ENCODE measurements at regions not wholly inside any gene's neighbourhood (a gene's known extent, or its start where the extent isn't known, plus 50 kb on each side); places are given as distances from the start of the nearest gene placed in this dataset.

DNA sequence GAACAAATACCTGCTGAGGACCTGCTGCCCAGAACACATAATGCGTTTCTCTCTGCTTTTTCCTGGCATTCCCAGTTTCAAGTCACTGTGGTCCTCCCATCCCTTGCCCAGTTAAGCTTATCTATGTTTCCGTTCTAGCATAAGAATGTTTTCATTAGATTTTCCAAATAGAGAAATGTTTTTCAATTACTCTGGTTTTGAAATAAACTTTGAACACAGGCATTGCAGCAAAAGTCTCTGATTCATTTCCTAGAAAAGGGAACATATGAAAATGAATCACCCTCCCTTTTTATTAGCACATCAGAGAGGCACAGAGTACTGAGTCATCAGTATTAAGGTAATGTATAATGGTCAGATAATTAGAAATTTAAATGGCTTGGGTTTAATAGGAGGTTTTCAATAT, 201.1 kb upstream of the TMEM260 start:
- CTCF ChIA-PET, result no interaction called here
- no peak overlapping the region for H3K4me2 ChIP-seq (replicated peaks; ENCODE audit: low read depth, low read length, poor library complexity, severe bottlenecking)
- peaks cover 3% of the 10 kb centered on the region for H3K9me3 Mint-ChIP-seq (ENCODE audit: insufficient read depth)

DNA sequence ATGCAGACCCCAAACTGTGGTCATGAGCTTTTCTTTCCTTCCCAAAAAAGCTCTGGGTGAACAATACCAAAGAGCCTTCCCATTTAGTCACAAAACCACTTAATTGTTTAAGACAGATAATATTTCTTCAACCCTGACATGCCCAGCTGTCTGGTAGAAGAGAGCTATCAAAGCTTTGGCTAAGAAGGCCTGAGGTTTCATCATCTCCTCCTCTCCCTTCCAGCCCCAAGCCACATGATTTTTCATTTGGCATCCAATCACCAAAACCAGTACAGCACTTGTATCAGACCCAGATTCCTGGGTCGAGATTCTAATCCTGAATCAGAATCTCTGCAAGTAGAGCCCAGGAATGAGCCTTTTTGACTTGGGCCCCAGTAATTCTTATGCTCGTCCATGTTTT, 199.6 kb upstream of the TMEM260 start:
- TF ChIP-seq, protein P1, sequence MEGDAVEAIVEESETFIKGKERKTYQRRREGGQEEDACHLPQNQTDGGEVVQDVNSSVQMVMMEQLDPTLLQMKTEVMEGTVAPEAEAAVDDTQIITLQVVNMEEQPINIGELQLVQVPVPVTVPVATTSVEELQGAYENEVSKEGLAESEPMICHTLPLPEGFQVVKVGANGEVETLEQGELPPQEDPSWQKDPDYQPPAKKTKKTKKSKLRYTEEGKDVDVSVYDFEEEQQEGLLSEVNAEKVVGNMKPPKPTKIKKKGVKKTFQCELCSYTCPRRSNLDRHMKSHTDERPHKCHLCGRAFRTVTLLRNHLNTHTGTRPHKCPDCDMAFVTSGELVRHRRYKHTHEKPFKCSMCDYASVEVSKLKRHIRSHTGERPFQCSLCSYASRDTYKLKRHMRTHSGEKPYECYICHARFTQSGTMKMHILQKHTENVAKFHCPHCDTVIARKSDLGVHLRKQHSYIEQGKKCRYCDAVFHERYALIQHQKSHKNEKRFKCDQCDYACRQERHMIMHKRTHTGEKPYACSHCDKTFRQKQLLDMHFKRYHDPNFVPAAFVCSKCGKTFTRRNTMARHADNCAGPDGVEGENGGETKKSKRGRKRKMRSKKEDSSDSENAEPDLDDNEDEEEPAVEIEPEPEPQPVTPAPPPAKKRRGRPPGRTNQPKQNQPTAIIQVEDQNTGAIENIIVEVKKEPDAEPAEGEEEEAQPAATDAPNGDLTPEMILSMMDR (IDR thresholded peaks at IDR 0.05), result no peak
- no peak for TF ChIP-seq EZH2 (IDR thresholded peaks at IDR 0.05; ENCODE audit: borderline replicate concordance, insufficient read depth, low read depth, low read length, poor library complexity, severe bottlenecking)
- H3K4me1 Mint-ChIP-seq, result no peaks in the 10 kb centered on the region
- ATAC-seq (ENCODE audit: low read depth), result no peak
- no peaks in the 10 kb centered on the region for H3K27me3 Mint-ChIP-seq
- Histone ChIP-seq H3K4me1 (ENCODE audit: control insufficient read depth in 2 of 2, insufficient read depth in 2 of 2, low read length in 2 of 2) (no peaks in the 10 kb centered on the region), H3K36me3 (replicated peaks in 1 of 2; ENCODE audit: control extremely low read depth in 1 of 2, control insufficient read depth in 1 of 2, extremely low read depth in 1 of 2, insufficient read depth in 2 of 2, low read length in 1 of 2) (no peaks in the 10 kb centered on the region), H4K20me1 (ENCODE audit: control insufficient read depth, insufficient read depth, low read length, poor library complexity, severe bottlenecking) (no peaks in the 10 kb centered on the region), H3K27me3 (replicated peaks in 1 of 4; ENCODE audit: control extremely low read depth in 1 of 4, control insufficient read depth in 3 of 4, insufficient read depth in 4 of 4, low read length in 3 of 4) (no peaks in the 10 kb centered on the region), H3K27ac (ENCODE audit: low read length in 2 of 2) (no peak overlapping the region), H3K4me2 (replicated peaks; ENCODE audit: low read depth, low read length, poor library complexity, severe bottlenecking) (no peak overlapping the region), H3K9ac (ENCODE audit: low read length) (no peak overlapping the region), H2AFZ (ENCODE audit: insufficient read depth, low read depth, low read length, poor library complexity, severe bottlenecking) (no peak overlapping the region), H3K4me3 (ENCODE audit: control extremely low read depth in 1 of 5, extremely low read depth in 1 of 5, insufficient read depth in 1 of 5, low read depth in 2 of 5, low read length in 4 of 5) (no peak overlapping the region), H3K79me2 (ENCODE audit: control insufficient read depth, insufficient read depth, low read length) (no peaks in the 10 kb centered on the region), H3K9me3 (ENCODE audit: control extremely low read depth in 1 of 3, control insufficient read depth in 2 of 3, insufficient read depth in 1 of 3, low read length in 2 of 3) (no peaks in the 10 kb centered on the region)
- no peaks in the 10 kb centered on the region for H3K9me3 Mint-ChIP-seq (ENCODE audit: insufficient read depth)
- ChIA-PET CTCF (no interaction called here), POLR2A (no interaction called here)
- WGBS (ENCODE audit: insufficient coverage), result 83% methylated on average over 2 of the region's 2 CpGs
- intact Hi-C loops (cut with micrococcal nuclease), result no loop called here
- H3K27ac Mint-ChIP-seq, result no peak overlapping the region
- no peak for DNase-seq
- H3K4me3 Mint-ChIP-seq, result no peak overlapping the region

More for the DNA sequence above, 201.1 kb upstream of the TMEM260 start:
- intact Hi-C loops (cut with micrococcal nuclease), result no loop called here
- H3K27me3 Mint-ChIP-seq, result no peaks in the 10 kb centered on the region
- no peak for TF ChIP-seq EZH2 (IDR thresholded peaks at IDR 0.05; ENCODE audit: borderline replicate concordance, insufficient read depth, low read depth, low read length, poor library complexity, severe bottlenecking)
- TF ChIP-seq, protein P1 (IDR thresholded peaks at IDR 0.05), result no peak
- H4K20me1 ChIP-seq (ENCODE audit: control insufficient read depth, insufficient read depth, low read length, poor library complexity, severe bottlenecking), result no peaks in the 10 kb centered on the region
- H3K4me3 Mint-ChIP-seq, result no peak overlapping the region
- H3K27ac ChIP-seq (ENCODE audit: low read length in 2 of 2), result no peak overlapping the region
- WGBS (ENCODE audit: insufficient coverage), result 100% methylated on average over 1 of the region's 2 CpGs
- no peak overlapping the region for H3K4me3 ChIP-seq (ENCODE audit: control extremely low read depth in 1 of 5, extremely low read depth in 1 of 5, insufficient read depth in 1 of 5, low read depth in 2 of 5, low read length in 4 of 5)
- H3K4me1 ChIP-seq (ENCODE audit: control insufficient read depth in 2 of 2, insufficient read depth in 2 of 2, low read length in 2 of 2), result no peaks in the 10 kb centered on the region
- no peaks in the 10 kb centered on the region for H3K36me3 ChIP-seq (replicated peaks in 1 of 2; ENCODE audit: control extremely low read depth in 1 of 2, control insufficient read depth in 1 of 2, extremely low read depth in 1 of 2, insufficient read depth in 2 of 2, low read length in 1 of 2)
- no peaks in the 10 kb centered on the region for H3K79me2 ChIP-seq (ENCODE audit: control insufficient read depth, insufficient read depth, low read length)
- POLR2A ChIA-PET, result no interaction called here
- H3K9me3 ChIP-seq (ENCODE audit: control extremely low read depth in 1 of 3, control insufficient read depth in 2 of 3, insufficient read depth in 1 of 3, low read length in 2 of 3), result peaks cover 0 to 3% (median 0%) of the 10 kb centered on the region in 3 donors
- no peak overlapping the region for H3K27ac Mint-ChIP-seq
- H3K9ac ChIP-seq (ENCODE audit: low read length), result no peak overlapping the region
- ATAC-seq (ENCODE audit: low read depth) (no peak), DNase-seq (no peak)
- H3K4me1 Mint-ChIP-seq, result no peaks in the 10 kb centered on the region
- no peak overlapping the region for H2AFZ ChIP-seq (ENCODE audit: insufficient read depth, low read depth, low read length, poor library complexity, severe bottlenecking)
- no peaks in the 10 kb centered on the region for H3K27me3 ChIP-seq (replicated peaks in 1 of 4; ENCODE audit: control extremely low read depth in 1 of 4, control insufficient read depth in 3 of 4, insufficient read depth in 4 of 4, low read length in 3 of 4)
